Lower leg skin (tissue), 3 donors: ENCODE measurements at regions not wholly inside any gene's neighbourhood (a gene's known extent, or its start where the extent isn't known, plus 50 kb on each side); places are given as distances from the start of the nearest gene placed in this dataset.

Experiments
- CTCF ChIP-seq, 3 donors: fragments of 450-650 bp; IDR thresholded peaks; one replicate each; pipeline ENCODE4 v1.5.1; 2016; ENCODE audit warnings: antibody characterized with exemption in 3 of 3, mild to moderate bottlenecking in 3 of 3, moderate library complexity in 2 of 3
- POLR2A ChIP-seq, 2 donors: fragments of 450-650 bp; IDR thresholded peaks; one replicate each; pipeline ENCODE4 v1.6.1; 2016 to 2017; ENCODE audit warnings: antibody characterized with exemption in 2 of 2, mild to moderate bottlenecking in 1 of 2, moderate library complexity in 1 of 2

- TF ChIP-seq CTCF (IDR thresholded peaks at IDR 0.05) (no peak), POLR2A (IDR thresholded peaks at IDR 0.05) (no peak)
Measured at GRCh38 chr5:117261948-117262571, 687.4 kb upstream of the SEMA6A start.
